Breast epithelium (tissue), 4 donors: ENCODE measurements at regions not wholly inside any gene's neighbourhood (a gene's known extent, or its start where the extent isn't known, plus 50 kb on each side); places are given as distances from the start of the nearest gene placed in this dataset.

ENCODE experiments used
- DNase-seq, 2 donors: peaks; one replicate each; pipeline ENCODE4 v3.0.0-alpha.2; 2019; ENCODE audit warnings: low spot score in 2 of 2
- H3K27ac ChIP-seq, 2 donors: fragments of 200-600 bp; sonication (generic) in 1 of 2; one replicate each; pipeline ENCODE4 v1.5.1; 2016 to 2019; ENCODE audit warnings: mild to moderate bottlenecking in 1 of 2
- H3K27me3 ChIP-seq, 2 donors: fragments of 200-600 bp; sonication (generic) in 1 of 2; one replicate each; pipeline versions ENCODE4 v1.5.1 to v1.6.0; 2017 to 2019; ENCODE audit warnings: control low read depth in 1 of 2, mild to moderate bottlenecking in 1 of 2
- H3K36me3 ChIP-seq: fragments of 200-600 bp; one replicate; pipeline ENCODE4 v1.5.1; 2019
- H3K4me1 ChIP-seq, 2 donors: fragments of 200-600 bp; sonication (generic); one replicate each; pipeline ENCODE4 v1.5.1; 2016 to 2019; ENCODE audit warnings: control low read depth in 1 of 2
- H3K4me3 ChIP-seq, 3 donors: fragments of 200-600 bp; sonication (generic); 1 replicate in 2 of 3; 2 replicates in 1 of 3; pipeline ENCODE4 v1.5.1; 2016 to 2019; ENCODE audit warnings: mild to moderate bottlenecking in 3 of 3, moderate library complexity in 2 of 3
- H3K9me3 ChIP-seq, 2 donors: fragments of 200-600 bp; sonication (generic) in 1 of 2; one replicate each; pipeline ENCODE4 v1.5.1; 2016 to 2019; ENCODE audit warnings: control low read depth in 1 of 2
- CTCF ChIP-seq, 3 donors: fragments of 450-650 bp; IDR thresholded peaks; one replicate each; pipeline ENCODE4 v1.5.1; 2016 to 2017; ENCODE audit warnings: antibody characterized with exemption in 3 of 3, mild to moderate bottlenecking in 3 of 3, moderate library complexity in 3 of 3
- POLR2A ChIP-seq: fragments of 450-650 bp; IDR thresholded peaks from one replicate; pipeline ENCODE4 v1.6.1; 2016; ENCODE audit warnings: antibody characterized with exemption, mild to moderate bottlenecking, moderate library complexity
- POLR2AphosphoS5 ChIP-seq, 3 donors: sonication (generic); formaldehyde crosslinking; IDR thresholded peaks; one replicate each; pipeline ENCODE4 v1.6.1; 2017; ENCODE audit warnings: antibody characterized with exemption in 3 of 3
- intact Hi-C: fragments of 100-400 bp; cut with DNase I; formaldehyde crosslinking; loops from one replicate; pipeline ENCODE4 v1.15.1; 2023; ENCODE audit warnings: low total_unique reads

DNA sequence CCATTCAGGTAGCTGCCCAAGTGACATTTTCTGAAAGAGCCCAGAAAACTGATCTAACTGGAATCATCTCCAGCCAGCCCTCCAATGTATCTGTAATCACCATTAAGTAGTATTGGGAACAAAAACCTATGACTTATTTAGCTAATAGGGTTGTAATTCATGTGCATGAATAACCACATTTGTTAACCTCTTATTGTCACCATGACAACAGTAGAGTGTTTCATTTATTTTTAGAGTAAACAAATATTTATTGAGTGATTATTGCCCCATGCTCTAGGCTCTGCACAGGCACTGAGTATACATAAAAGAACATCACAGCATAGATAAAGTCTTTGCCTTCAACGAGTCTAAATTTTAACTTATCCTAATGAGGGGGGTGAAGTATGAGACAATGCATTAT lies 265.4 kb upstream of the UBE2E3 start:
- H3K27ac ChIP-seq: no peak overlapping the region
- no peaks in the 10 kb centered on the region for H3K27me3 ChIP-seq
- intact Hi-C loops: no loop called here
- no peak for DNase-seq
- H3K9me3 ChIP-seq: no peaks in the 10 kb centered on the region
- H3K36me3 ChIP-seq: no peaks in the 10 kb centered on the region
- H3K4me3 ChIP-seq: no peak overlapping the region
- no peaks in the 10 kb centered on the region for H3K4me1 ChIP-seq
- no peak for TF ChIP-seq POLR2A
- TF ChIP-seq POLR2AphosphoS5 (IDR thresholded peaks at IDR 0.05): no peak
- no peak for TF ChIP-seq CTCF (IDR thresholded peaks at IDR 0.05)

DNA sequence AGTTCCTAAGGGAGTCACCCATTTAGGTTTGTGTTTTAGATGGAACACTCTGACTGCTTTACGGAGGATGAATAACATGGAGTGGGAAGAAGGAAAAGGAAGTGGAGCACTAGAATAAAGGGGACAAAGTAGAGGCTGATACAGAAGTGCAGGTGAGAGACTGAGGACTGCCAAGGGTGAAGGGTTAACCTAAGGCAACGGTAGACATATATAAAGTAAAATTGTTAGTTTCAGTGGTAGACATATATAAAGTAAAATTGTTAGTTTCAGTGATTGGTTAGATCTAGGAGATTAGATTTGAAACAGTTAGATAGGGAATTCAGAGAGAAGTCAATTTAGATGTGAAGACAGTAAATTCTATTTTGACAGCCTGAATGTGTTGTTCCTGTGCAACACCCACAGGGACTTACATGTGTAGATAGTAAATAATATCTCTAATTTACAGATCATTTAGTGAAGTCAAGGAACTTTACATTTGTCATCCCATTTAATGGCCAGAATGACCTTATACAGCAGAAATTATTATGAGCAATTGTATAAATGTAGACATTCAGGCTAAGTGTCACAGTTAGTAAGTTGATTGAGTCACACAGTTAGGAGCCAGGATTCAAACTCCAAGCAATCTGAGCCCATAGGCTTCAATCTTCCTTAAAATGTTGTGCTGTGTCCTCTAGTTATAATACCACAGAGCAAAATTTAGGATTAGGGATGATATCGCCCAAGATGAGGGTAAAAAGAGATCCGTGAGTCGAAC lies 270.8 kb upstream of the UBE2E3 start:
- DNase-seq: no peak
- H3K36me3 ChIP-seq: no peaks in the 10 kb centered on the region
- no peak overlapping the region for H3K4me3 ChIP-seq
- no peaks in the 10 kb centered on the region for H3K9me3 ChIP-seq
- TF ChIP-seq POLR2AphosphoS5 (IDR thresholded peaks at IDR 0.05): no peak
- no peak for TF ChIP-seq POLR2A
- TF ChIP-seq CTCF (IDR thresholded peaks at IDR 0.05): no peak
- H3K27ac ChIP-seq: no peak overlapping the region
- intact Hi-C loops: no loop called here
- H3K4me1 ChIP-seq: no peaks in the 10 kb centered on the region
- no peaks in the 10 kb centered on the region for H3K27me3 ChIP-seq

- intact Hi-C loops: no loop called here
- Histone ChIP-seq H3K9me3 (no peaks in the 10 kb centered on the region), H3K27ac (no peak overlapping the region), H3K4me1 (no peaks in the 10 kb centered on the region), H3K4me3 (no peak overlapping the region), H3K27me3 (no peaks in the 10 kb centered on the region), H3K36me3 (no peaks in the 10 kb centered on the region)
- no peak for DNase-seq
- TF ChIP-seq POLR2AphosphoS5 (IDR thresholded peaks at IDR 0.05) (no peak), POLR2A (no peak), CTCF (IDR thresholded peaks at IDR 0.05) (no peak)
Measured at GRCh38 chr2:180707884-180708205, 272.6 kb upstream of the UBE2E3 start.

DNA sequence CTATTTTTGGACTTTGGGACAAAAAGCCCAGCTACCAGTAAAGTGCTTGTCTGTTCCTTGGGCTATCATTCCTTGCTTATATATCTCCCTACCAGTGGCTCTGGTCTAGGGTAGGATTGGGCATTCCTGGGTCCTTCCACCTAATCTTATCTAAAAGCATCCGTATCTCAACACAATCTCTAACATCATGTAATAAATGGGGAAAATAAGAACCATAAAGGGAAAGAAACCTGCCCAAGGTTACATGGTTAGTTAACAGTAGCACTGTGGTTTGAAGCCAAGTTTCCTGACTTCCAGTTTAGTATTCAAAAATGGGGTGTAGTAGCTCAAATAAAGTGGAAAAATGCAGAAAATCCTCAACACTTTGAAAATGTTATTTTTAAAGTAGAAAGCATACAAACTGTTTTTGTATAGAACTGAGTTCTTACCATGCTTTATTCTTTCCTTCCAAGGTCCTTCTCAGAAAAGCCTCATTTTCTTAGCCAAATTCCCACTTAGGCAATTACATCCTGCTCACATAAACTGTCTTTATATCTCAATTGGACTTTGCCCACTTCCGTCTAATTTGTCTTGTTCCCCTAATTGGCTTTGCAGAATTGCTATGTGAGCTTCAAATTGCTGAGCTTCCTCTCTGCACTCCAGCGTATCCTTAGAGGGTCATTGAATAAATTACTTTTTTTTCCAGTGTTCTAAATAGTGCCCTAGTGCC lies 273.1 kb upstream of the UBE2E3 start:
- DNase-seq: no peak
- no peaks in the 10 kb centered on the region for H3K36me3 ChIP-seq
- H3K27me3 ChIP-seq: no peaks in the 10 kb centered on the region
- no peak overlapping the region for H3K27ac ChIP-seq
- no peak overlapping the region for H3K4me3 ChIP-seq
- no peak for TF ChIP-seq POLR2A
- TF ChIP-seq POLR2AphosphoS5 (IDR thresholded peaks at IDR 0.05): no peak
- no peak for TF ChIP-seq CTCF (IDR thresholded peaks at IDR 0.05)
- H3K4me1 ChIP-seq: no peaks in the 10 kb centered on the region
- intact Hi-C loops: no loop called here
- H3K9me3 ChIP-seq: no peaks in the 10 kb centered on the region

DNA sequence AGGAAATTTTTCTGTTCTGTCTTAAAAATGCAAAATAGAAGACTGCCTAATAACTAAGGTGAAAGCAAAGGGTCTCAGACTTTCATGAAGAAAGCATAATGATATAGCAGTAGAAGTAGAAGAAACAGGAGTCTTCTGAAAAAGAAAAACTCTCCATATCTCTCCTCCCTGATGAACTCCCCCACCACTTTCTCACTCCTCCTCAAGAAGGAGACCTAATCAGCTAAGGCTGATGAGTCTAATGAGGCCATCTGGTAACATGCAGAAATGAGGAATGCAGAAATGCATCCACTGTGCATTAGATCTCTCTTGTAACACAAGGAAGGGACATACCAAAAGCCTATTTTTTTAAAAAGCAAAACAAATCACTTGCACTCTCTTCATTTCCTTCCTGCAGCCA lies 273.7 kb upstream of the UBE2E3 start:
- Histone ChIP-seq H3K9me3 (no peaks in the 10 kb centered on the region), H3K4me1 (no peaks in the 10 kb centered on the region), H3K4me3 (no peak overlapping the region), H3K36me3 (no peaks in the 10 kb centered on the region), H3K27me3 (no peaks in the 10 kb centered on the region), H3K27ac (no peak overlapping the region)
- no peak for DNase-seq
- TF ChIP-seq CTCF (IDR thresholded peaks at IDR 0.05): no peak
- no peak for TF ChIP-seq POLR2AphosphoS5 (IDR thresholded peaks at IDR 0.05)
- TF ChIP-seq POLR2A: no peak
- intact Hi-C loops: no loop called here
